SU-DHL-6 (cell line): ENCODE measurements at regions not wholly inside any gene's neighbourhood (a gene's known extent, or its start where the extent isn't known, plus 50 kb on each side); places are given as distances from the start of the nearest gene placed in this dataset.

Experiments
- CTCF ChIP-seq: fragments of 200-600 bp; sonication (generic); IDR thresholded peaks from one replicate; pipeline ENCODE4 v1.5.1; 2017; ENCODE audit warnings: antibody characterized with exemption, mild to moderate bottlenecking, low read length, moderate library complexity; ENCODE audit not compliant: insufficient read depth, poor library complexity, severe bottlenecking
- EZH2phosphoT487 ChIP-seq: fragments of 200-600 bp; sonication (generic), shearing (Covaris generic); conservative IDR thresholded peaks from 2 replicates; pipeline ENCODE4 v1.6.1; 2018; ENCODE audit warnings: mild to moderate bottlenecking, antibody characterized with exemption, low read length, moderate library complexity, mixed read lengths

GRCh38 chr4:14560577-14560976, 441.7 kb upstream of the CPEB2 start:
- TF ChIP-seq CTCF = no peak
- no peak for TF ChIP-seq EZH2phosphoT487
